ENCODE measurements at regions not wholly inside any gene's neighbourhood (a gene's known extent, or its start where the extent isn't known, plus 50 kb on each side); places are given as distances from the start of the nearest gene placed in this dataset.

DNA sequence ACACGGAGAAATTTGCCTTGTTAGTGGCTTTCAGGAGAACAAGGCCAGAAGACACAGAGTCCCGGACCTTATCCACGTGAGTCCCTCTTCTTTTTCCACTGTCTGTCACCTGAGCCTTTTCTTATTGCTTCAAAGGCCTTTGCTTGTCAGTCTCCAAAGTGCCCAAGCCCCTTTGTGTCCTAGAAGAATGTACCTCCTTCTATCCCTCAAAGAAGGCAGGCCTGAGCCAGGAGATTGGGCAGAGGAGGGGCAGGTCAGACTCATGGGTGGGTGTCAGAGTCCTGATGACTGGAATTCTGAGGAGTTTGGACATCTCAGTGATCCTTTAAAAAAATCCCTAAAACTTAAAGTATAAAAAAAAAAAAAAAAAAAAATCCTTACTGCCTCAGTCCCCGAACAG lies 299.6 kb upstream of the NCAM1 start:
- TF ChIP-seq CTCF (IDR thresholded peaks at IDR 0.05) (no peak), POLR2A (IDR thresholded peaks at IDR 0.05) (no peak)
